Kidney epithelial cell (primary cell): ENCODE measurements at regions not wholly inside any gene's neighbourhood (a gene's known extent, or its start where the extent isn't known, plus 50 kb on each side); places are given as distances from the start of the nearest gene placed in this dataset.

ENCODE experiments used
- DNase-seq: peaks from one replicate; pipeline ENCODE4 v3.0.0-alpha.2; 2010; ENCODE audit warnings: low read depth
- H3K27me3 ChIP-seq: 2 replicates; pipeline ENCODE4 v1.6.0; 2011; ENCODE audit warnings: low read length; ENCODE audit not compliant: control insufficient read depth, insufficient read depth
- H3K36me3 ChIP-seq: 2 replicates; pipeline ENCODE4 v1.5.1; 2011; ENCODE audit warnings: low read length; ENCODE audit not compliant: control insufficient read depth, insufficient read depth
- H3K4me3 ChIP-seq: 2 replicates; pipeline ENCODE4 v1.5.1; 2011; ENCODE audit warnings: low read depth, mild to moderate bottlenecking, control low read depth, low read length
- TF ChIP-seq, protein P1 (sequence below): IDR thresholded peaks from 2 replicates; pipeline ENCODE4 v1.5.1; 2011; ENCODE audit warnings: mild to moderate bottlenecking, moderate library complexity, low read length, control low read depth, inconsistent platforms; ENCODE audit not compliant: insufficient read depth, poor library complexity, severe bottlenecking

DNA sequence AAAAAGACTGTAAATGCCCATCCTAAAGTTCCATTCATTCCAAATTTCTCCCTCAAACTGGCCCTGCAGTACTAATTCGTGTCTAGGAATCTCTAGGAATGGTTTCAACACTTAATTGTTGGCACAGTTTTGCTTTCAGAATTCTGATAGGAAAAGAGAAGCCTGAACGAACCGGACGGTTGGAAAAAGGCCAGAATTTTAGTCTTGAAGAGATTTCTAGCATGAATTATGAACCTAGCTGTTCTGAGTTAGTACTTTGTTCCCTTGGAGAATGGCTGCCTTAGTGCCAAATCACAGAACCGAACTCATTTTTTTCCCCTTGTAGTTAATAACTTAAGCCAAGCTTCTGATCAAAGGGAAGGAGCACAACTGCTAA lies 262.6 kb downstream of the ADAMTS20 start:
- no peaks in the 10 kb centered on the region for H3K36me3 ChIP-seq
- H3K4me3 ChIP-seq: no peak overlapping the region
- TF ChIP-seq, protein P1, sequence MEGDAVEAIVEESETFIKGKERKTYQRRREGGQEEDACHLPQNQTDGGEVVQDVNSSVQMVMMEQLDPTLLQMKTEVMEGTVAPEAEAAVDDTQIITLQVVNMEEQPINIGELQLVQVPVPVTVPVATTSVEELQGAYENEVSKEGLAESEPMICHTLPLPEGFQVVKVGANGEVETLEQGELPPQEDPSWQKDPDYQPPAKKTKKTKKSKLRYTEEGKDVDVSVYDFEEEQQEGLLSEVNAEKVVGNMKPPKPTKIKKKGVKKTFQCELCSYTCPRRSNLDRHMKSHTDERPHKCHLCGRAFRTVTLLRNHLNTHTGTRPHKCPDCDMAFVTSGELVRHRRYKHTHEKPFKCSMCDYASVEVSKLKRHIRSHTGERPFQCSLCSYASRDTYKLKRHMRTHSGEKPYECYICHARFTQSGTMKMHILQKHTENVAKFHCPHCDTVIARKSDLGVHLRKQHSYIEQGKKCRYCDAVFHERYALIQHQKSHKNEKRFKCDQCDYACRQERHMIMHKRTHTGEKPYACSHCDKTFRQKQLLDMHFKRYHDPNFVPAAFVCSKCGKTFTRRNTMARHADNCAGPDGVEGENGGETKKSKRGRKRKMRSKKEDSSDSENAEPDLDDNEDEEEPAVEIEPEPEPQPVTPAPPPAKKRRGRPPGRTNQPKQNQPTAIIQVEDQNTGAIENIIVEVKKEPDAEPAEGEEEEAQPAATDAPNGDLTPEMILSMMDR: no peak
- H3K27me3 ChIP-seq: no peaks in the 10 kb centered on the region
- DNase-seq: no peak

GRCh38 chr12:43288671-43289425 lies 263.2 kb downstream of the ADAMTS20 start:
- DNase-seq: no peak
- Histone ChIP-seq H3K4me3 (no peak overlapping the region), H3K36me3 (no peaks in the 10 kb centered on the region), H3K27me3 (no peaks in the 10 kb centered on the region)
- TF ChIP-seq, protein P1: no peak

DNA sequence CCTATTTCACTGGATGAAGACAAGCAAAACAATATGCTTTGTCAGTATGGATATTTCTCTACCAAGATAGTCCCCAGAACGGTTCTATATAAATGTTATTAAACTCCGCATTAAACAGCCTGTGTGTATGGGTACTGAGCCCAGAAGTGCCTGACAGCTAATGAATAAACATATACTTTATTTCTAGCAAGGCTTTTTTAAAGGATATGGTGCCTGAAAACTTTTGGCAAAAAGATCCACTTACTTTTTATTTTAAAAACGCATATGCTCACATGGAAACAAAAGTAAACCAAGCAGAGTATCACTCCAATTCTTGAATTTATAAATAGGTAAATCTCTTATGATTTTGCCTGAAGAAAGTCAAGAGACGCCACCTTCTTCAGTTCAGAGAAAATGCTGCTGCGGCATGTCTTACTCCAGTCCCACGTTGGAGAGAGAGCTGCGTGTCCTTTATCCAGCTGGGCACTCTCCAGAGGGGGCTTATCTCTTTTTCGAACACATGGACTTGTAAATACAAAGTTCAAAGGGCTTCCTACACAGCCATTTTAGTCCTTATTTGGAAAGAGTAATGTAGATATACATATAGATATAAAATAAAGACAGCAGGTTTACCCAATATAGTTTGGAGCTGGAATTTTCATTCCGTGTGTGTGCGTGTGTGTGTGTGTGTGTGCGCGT lies 264.2 kb downstream of the ADAMTS20 start:
- Histone ChIP-seq H3K4me3 (no peak overlapping the region), H3K27me3 (no peaks in the 10 kb centered on the region), H3K36me3 (no peaks in the 10 kb centered on the region)
- TF ChIP-seq, protein P1: no peak
- no peak for DNase-seq

- no peaks in the 10 kb centered on the region for H3K36me3 ChIP-seq
- TF ChIP-seq, protein P1: no peak
- no peak overlapping the region for H3K4me3 ChIP-seq
- H3K27me3 ChIP-seq: no peaks in the 10 kb centered on the region
- no peak for DNase-seq
Observed at GRCh38 chr12:43286986-43287385, 265.0 kb downstream of the ADAMTS20 start.

- Histone ChIP-seq H3K36me3 (no peaks in the 10 kb centered on the region), H3K4me3 (no peak overlapping the region), H3K27me3 (no peaks in the 10 kb centered on the region)
- TF ChIP-seq, protein P1: no peak
- peak; percentile 66 for DNase-seq
Observed at GRCh38 chr12:43285159-43285598, 266.8 kb downstream of the ADAMTS20 start.
